ENCODE measurements at regions not wholly inside any gene's neighbourhood (a gene's known extent, or its start where the extent isn't known, plus 50 kb on each side); places are given as distances from the start of the nearest gene placed in this dataset.

GRCh38 chr6:133631421-133631820 lies 257.5 kb upstream of the TCF21 start:
- no peak for DNase-seq (ENCODE audit: low read depth in 2 of 2)

- DNase-seq (ENCODE audit: low read depth in 2 of 2): no peak
These were observed 256.7 kb upstream of the TCF21 start for GRCh38 chr6:133632206-133632605.

- no peak for DNase-seq (ENCODE audit: low read depth in 2 of 2)
These were observed 256.0 kb upstream of the TCF21 start for GRCh38 chr6:133632906-133633305.

- DNase-seq (ENCODE audit: low read depth in 2 of 2): no peak
These were observed 254.4 kb upstream of the TCF21 start for GRCh38 chr6:133634474-133634873.

- DNase-seq (ENCODE audit: low read depth in 2 of 2): no peak
These were observed 253.5 kb upstream of the TCF21 start for GRCh38 chr6:133635447-133635846.

GRCh38 chr6:133637436-133637835 lies 251.5 kb upstream of the TCF21 start:
- DNase-seq (ENCODE audit: low read depth in 2 of 2): no peak

- no peak for DNase-seq (ENCODE audit: low read depth in 2 of 2)
These were observed 251.0 kb upstream of the TCF21 start for GRCh38 chr6:133637874-133638273.

- DNase-seq (ENCODE audit: low read depth in 2 of 2): no peak
These were observed 247.8 kb upstream of the TCF21 start for GRCh38 chr6:133641104-133641503.

GRCh38 chr6:133644548-133644891 lies 244.4 kb upstream of the TCF21 start:
- no peak for DNase-seq (ENCODE audit: low read depth in 2 of 2)

- DNase-seq (ENCODE audit: low read depth in 2 of 2): no peak
These were observed 243.9 kb upstream of the TCF21 start for GRCh38 chr6:133644892-133645619.

- no peak for DNase-seq (ENCODE audit: low read depth in 2 of 2)
These were observed 242.8 kb upstream of the TCF21 start for GRCh38 chr6:133645966-133646740.

- DNase-seq (ENCODE audit: low read depth in 2 of 2): no peak
These were observed 240.3 kb upstream of the TCF21 start for GRCh38 chr6:133648581-133648980.

- no peak for DNase-seq (ENCODE audit: low read depth in 2 of 2)
These were observed 217.5 kb upstream of the TCF21 start for GRCh38 chr6:133671376-133671775.

GRCh38 chr6:133673056-133673455 lies 215.9 kb upstream of the TCF21 start:
- no peak for DNase-seq (ENCODE audit: low read depth in 2 of 2)

GRCh38 chr6:133674661-133675060 lies 214.3 kb upstream of the TCF21 start:
- no peak for DNase-seq (ENCODE audit: low read depth in 2 of 2)

- DNase-seq (ENCODE audit: low read depth in 2 of 2): no peak
These were observed 207.9 kb upstream of the TCF21 start for GRCh38 chr6:133680994-133681393.

- DNase-seq (ENCODE audit: low read depth in 2 of 2): no peak
These were observed 207.0 kb upstream of the TCF21 start for GRCh38 chr6:133681891-133682290.

GRCh38 chr6:133682506-133683307 lies 206.2 kb upstream of the TCF21 start:
- no peak for DNase-seq (ENCODE audit: low read depth in 2 of 2)

GRCh38 chr6:133683308-133683580 lies 205.7 kb upstream of the TCF21 start:
- no peak for DNase-seq (ENCODE audit: low read depth in 2 of 2)

- no peak for DNase-seq (ENCODE audit: low read depth in 2 of 2)
These were observed 205.3 kb upstream of the TCF21 start for GRCh38 chr6:133683606-133684005.

- no peak for DNase-seq (ENCODE audit: low read depth in 2 of 2)
These were observed 200.0 kb upstream of the TCF21 start for GRCh38 chr6:133688705-133689492.

- DNase-seq (ENCODE audit: low read depth in 2 of 2): no peak
These were observed 199.1 kb upstream of the TCF21 start for GRCh38 chr6:133689863-133690262.
